ENCODE measurements at regions not wholly inside any gene's neighbourhood (a gene's known extent, or its start where the extent isn't known, plus 50 kb on each side); places are given as distances from the start of the nearest gene placed in this dataset.

- H4K91ac ChIP-seq (ENCODE audit: insufficient read length, low read depth, low read length) = no peak overlapping the region
- H3K9me3 Mint-ChIP-seq = no peaks in the 10 kb centered on the region; a peak in 1 of 5 replicates
- H3K4ac ChIP-seq (ENCODE audit: low read depth, low read length) = no peak overlapping the region
- no peak overlapping the region for H2BK5ac ChIP-seq (ENCODE audit: insufficient read length, low read length)
- H3K23me2 ChIP-seq (ENCODE audit: insufficient read length, low read depth, low read length, poor library complexity, severe bottlenecking) = no peaks in the 10 kb centered on the region
- TF ChIP-seq CTCF (conservative IDR thresholded peaks at IDR 0.05) = no peak
- H3K56ac ChIP-seq (ENCODE audit: insufficient read length, low read depth, low read length) = no peak overlapping the region
- no peaks in the 10 kb centered on the region for H3K9me3 ChIP-seq (ENCODE audit: control insufficient read depth, low read depth, low read length)
- no peak overlapping the region for H2BK120ac ChIP-seq (ENCODE audit: low read depth, low read length, poor library complexity, severe bottlenecking)
- no peak overlapping the region for H3K4me2 ChIP-seq (ENCODE audit: insufficient read depth, insufficient read length, low read length)
- H2AK5ac ChIP-seq (ENCODE audit: insufficient read length, low read length) = no peak overlapping the region
- no peak overlapping the region for H3K14ac ChIP-seq (ENCODE audit: insufficient read depth, low read length)
- H2BK20ac ChIP-seq (ENCODE audit: low read depth, low read length, poor library complexity, severe bottlenecking) = no peak overlapping the region
- H3K4me1 ChIP-seq (ENCODE audit: insufficient read depth, low read length) = no peaks in the 10 kb centered on the region
- H2BK15ac ChIP-seq (ENCODE audit: low read depth, low read length) = no peak overlapping the region
- no peak overlapping the region for H3K23ac ChIP-seq (ENCODE audit: insufficient read length, low read depth, low read length)
- H3K79me1 ChIP-seq (ENCODE audit: insufficient read depth, low read depth, low read length, poor library complexity, severe bottlenecking) = no peaks in the 10 kb centered on the region
- H2AFZ ChIP-seq (ENCODE audit: low read length) = no peak overlapping the region
- no peaks in the 10 kb centered on the region for H3K79me2 ChIP-seq (ENCODE audit: insufficient read depth, low read length)
- H3K9ac ChIP-seq (ENCODE audit: extremely low read depth, insufficient read length, low read length) = no peak overlapping the region
- H3K18ac ChIP-seq (ENCODE audit: insufficient read length, low read depth, low read length) = no peak overlapping the region
- peaks cover 0 to 6% of the 10 kb centered on the region in 2 experiments; a peak in 2 of 4 replicates for H3K4me1 Mint-ChIP-seq
- no peaks in the 10 kb centered on the region for H3K27me3 ChIP-seq (ENCODE audit: insufficient read depth, low read length)
- no peak overlapping the region for H3K27ac ChIP-seq (ENCODE audit: insufficient read length, low read depth, low read length)
- no peak overlapping the region for H4K5ac ChIP-seq (ENCODE audit: insufficient read length, low read depth, low read length)
- no peak overlapping the region for H2BK12ac ChIP-seq (ENCODE audit: insufficient read length, low read depth, low read length)
- no CpG with 5 or more reads among the region's 5 CpGs for WGBS (ENCODE audit: extremely low coverage, insufficient read length, low lambda C conversion rate)
- H3K36me3 Mint-ChIP-seq (ENCODE audit: insufficient read depth in 1 of 3, low read depth in 3 of 3) = no peaks in the 10 kb centered on the region
- no peak overlapping the region for H3K4me3 Mint-ChIP-seq
- peaks cover 8% of the 10 kb centered on the region for H3K27me3 Mint-ChIP-seq (ENCODE audit: low read depth)
- H4K8ac ChIP-seq (replicated peaks; ENCODE audit: insufficient read length, low read depth, low read length) = no peak overlapping the region
- no peak overlapping the region for H3T11ph ChIP-seq (ENCODE audit: low read length)
- DNase-seq = no peak
- no peaks in the 10 kb centered on the region for H4K20me1 ChIP-seq (ENCODE audit: control insufficient read depth, insufficient read depth, insufficient read length)
- no peak overlapping the region for H3K27ac Mint-ChIP-seq
Observed at GRCh38 chr11:45534132-45534531, 131.3 kb downstream of the CHST1 start.

Data from H9 (cell line).